ENCODE measurements at regions not wholly inside any gene's neighbourhood (a gene's known extent, or its start where the extent isn't known, plus 50 kb on each side); places are given as distances from the start of the nearest gene placed in this dataset.
A peak's percentile ranks its signal among the peaks of the same experiment; 100 is the strongest.
"Not testable (repeated sequence)": the region's sequence is repeated elsewhere in the genome, so short reads cannot be mapped to it uniquely, and the experiment has no call there.

DNA sequence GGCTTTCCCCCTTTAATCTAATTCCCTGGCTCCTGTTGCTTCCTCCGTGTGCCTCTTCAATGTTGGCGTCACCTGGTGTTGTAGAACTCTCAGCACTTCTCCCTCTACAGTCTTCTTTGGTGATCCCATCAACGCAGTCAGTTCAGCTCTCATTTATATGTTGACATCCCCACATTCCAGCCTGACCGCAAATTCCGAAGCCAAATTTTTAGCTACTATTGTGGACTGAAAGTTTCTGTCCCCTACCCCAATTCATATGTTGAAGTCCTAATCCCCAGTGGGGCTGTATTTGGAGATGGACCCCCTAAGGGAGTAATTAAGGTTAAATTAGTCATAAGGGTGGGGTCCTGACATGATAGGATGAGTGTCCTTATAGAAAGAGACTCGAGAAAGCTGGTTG lies 210.6 kb upstream of the ADAMTSL1 start:
- no peak overlapping the region for H2AFZ ChIP-seq (ENCODE audit: low read length, unreplicated experiment)
- no peak overlapping the region for H3K4me3 ChIP-seq (ENCODE audit: low read depth, low read length)
- no peaks in the 10 kb centered on the region for H3K36me3 ChIP-seq (ENCODE audit: insufficient read depth, low read length)
- no peaks in the 10 kb centered on the region for H3K27me3 ChIP-seq (ENCODE audit: insufficient read depth, low read length)
- H3K4me1 ChIP-seq (ENCODE audit: control insufficient read depth, insufficient read depth, low read length, unreplicated experiment) = peaks cover 8% of the 10 kb centered on the region
- no peaks in the 10 kb centered on the region for H3K79me2 ChIP-seq (ENCODE audit: control insufficient read depth, insufficient read depth, low read length, unreplicated experiment)
- H3K27ac ChIP-seq (ENCODE audit: low read depth, low read length) = no peak overlapping the region

DNA sequence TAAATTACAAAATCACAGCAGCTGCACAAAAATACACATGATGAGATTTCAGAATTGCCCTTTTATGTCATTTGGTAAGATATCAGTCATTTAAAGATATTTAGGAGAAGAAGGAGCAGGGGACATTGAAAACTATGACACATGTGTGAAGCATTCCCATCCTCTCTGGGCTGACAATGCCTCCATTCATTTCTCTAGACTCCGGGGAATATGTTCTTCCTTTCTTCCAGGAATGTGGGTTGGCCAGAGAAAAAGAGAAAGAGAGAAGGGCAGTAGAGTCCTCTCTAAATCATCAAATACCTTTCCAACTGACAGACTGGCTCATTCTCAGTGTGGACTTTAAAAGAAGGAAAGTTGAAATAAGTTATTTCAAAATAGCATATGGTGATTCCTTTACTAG lies 205.6 kb upstream of the ADAMTSL1 start:
- H3K27me3 ChIP-seq (ENCODE audit: insufficient read depth, low read length) = no peaks in the 10 kb centered on the region
- H3K4me1 ChIP-seq (ENCODE audit: control insufficient read depth, insufficient read depth, low read length, unreplicated experiment) = peaks cover 21% of the 10 kb centered on the region
- no peaks in the 10 kb centered on the region for H3K36me3 ChIP-seq (ENCODE audit: insufficient read depth, low read length)
- peak overlapping the region; percentile 5 for H2AFZ ChIP-seq (ENCODE audit: low read length, unreplicated experiment)
- H3K27ac ChIP-seq (ENCODE audit: low read depth, low read length) = peak overlapping the region; percentile 42
- no peaks in the 10 kb centered on the region for H3K79me2 ChIP-seq (ENCODE audit: control insufficient read depth, insufficient read depth, low read length, unreplicated experiment)
- H3K4me3 ChIP-seq (ENCODE audit: low read depth, low read length) = no peak overlapping the region

DNA sequence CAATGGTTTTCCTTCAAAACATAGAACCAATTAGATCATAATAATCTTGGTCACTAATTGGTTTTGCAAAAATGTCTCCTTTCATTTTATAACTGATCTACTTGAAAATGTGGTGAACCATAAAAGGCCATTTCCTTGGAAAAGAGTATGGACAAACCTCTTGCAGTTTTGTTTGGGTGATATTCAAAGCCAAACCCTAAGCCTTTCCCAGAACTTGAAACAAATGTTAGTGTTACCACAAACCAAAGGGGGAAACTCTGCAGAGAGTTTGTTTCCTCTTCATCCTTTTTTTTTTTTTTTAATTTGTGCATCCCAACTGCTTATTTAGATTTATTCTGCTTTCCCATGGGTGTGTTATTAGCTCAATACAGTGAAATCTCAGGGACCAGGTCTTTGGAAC lies 204.4 kb upstream of the ADAMTSL1 start:
- Histone ChIP-seq H3K79me2 (ENCODE audit: control insufficient read depth, insufficient read depth, low read length, unreplicated experiment) (no peaks in the 10 kb centered on the region), H3K4me3 (ENCODE audit: low read depth, low read length) (no peak overlapping the region), H3K4me1 (ENCODE audit: control insufficient read depth, insufficient read depth, low read length, unreplicated experiment) (peaks cover 23% of the 10 kb centered on the region), H3K36me3 (ENCODE audit: insufficient read depth, low read length) (no peaks in the 10 kb centered on the region), H3K27me3 (ENCODE audit: insufficient read depth, low read length) (no peaks in the 10 kb centered on the region), H3K27ac (ENCODE audit: low read depth, low read length) (no peak overlapping the region), H2AFZ (ENCODE audit: low read length, unreplicated experiment) (no peak overlapping the region)

DNA sequence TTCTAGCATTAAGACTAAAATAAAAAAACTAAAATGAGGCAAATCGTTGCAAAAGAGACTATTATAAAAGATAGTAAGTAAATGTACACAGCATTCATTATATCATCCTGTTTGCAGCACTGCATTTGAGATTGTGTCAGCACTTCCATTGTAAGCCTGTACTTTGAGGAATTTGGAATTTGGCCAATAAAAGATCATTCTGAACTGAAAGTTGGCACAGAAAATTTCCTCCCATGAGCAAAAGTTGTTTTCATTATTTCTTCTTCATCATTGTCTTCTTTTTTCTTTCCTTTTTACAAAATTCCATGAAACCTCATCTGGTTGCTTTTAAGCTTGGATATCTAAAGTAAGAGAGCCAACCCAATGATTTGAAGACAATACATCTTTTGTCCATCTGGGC lies 199.3 kb upstream of the ADAMTSL1 start:
- peaks cover 16% of the 10 kb centered on the region for H3K4me1 ChIP-seq (ENCODE audit: control insufficient read depth, insufficient read depth, low read length, unreplicated experiment)
- peak overlapping the region; percentile 52 for H3K27ac ChIP-seq (ENCODE audit: low read depth, low read length)
- H3K27me3 ChIP-seq (ENCODE audit: insufficient read depth, low read length) = no peaks in the 10 kb centered on the region
- no peak overlapping the region for H2AFZ ChIP-seq (ENCODE audit: low read length, unreplicated experiment)
- H3K4me3 ChIP-seq (ENCODE audit: low read depth, low read length) = no peak overlapping the region; the same call in 1 of the 2 replicates
- no peaks in the 10 kb centered on the region for H3K79me2 ChIP-seq (ENCODE audit: control insufficient read depth, insufficient read depth, low read length, unreplicated experiment)
- H3K36me3 ChIP-seq (ENCODE audit: insufficient read depth, low read length) = no peaks in the 10 kb centered on the region

DNA sequence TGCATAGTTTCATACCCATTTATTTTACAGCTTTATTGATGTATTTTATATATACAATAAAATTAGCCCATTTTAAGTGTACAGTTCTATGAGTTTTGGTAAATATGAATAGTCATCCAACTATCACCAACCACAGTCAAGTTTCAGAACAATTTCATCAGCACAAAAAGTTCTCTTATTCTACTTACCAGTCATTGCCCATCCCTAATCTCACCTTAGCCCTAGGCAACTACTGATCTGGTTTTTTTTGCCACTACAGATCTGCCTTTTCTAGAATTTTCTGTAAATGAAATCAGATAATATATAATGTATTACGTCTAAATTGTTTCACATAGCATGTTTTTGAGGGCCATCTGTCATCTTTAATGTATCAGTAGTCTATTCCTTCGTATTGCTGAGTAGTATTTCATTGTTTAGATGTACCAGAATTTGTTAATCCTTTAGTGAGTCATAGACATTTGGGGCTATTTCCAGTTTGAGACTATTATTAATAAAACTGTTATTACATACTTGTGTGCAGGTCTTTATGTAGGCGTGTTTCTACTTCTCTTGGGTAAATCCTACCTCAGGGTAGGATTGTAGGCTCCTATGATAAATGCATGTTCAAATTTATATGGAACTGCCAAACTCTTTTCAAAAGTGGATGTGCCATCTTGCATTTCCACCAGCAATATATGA lies 198.5 kb upstream of the ADAMTSL1 start:
- H2AFZ ChIP-seq (ENCODE audit: low read length, unreplicated experiment) = no peak overlapping the region
- no peak overlapping the region for H3K4me3 ChIP-seq (ENCODE audit: low read depth, low read length)
- no peaks in the 10 kb centered on the region for H3K27me3 ChIP-seq (ENCODE audit: insufficient read depth, low read length)
- peaks cover 16% of the 10 kb centered on the region for H3K4me1 ChIP-seq (ENCODE audit: control insufficient read depth, insufficient read depth, low read length, unreplicated experiment)
- no peaks in the 10 kb centered on the region for H3K36me3 ChIP-seq (ENCODE audit: insufficient read depth, low read length)
- no peaks in the 10 kb centered on the region for H3K79me2 ChIP-seq (ENCODE audit: control insufficient read depth, insufficient read depth, low read length, unreplicated experiment)
- peak overlapping the region; percentile 52; the same call in 1 of the 2 replicates for H3K27ac ChIP-seq (ENCODE audit: low read depth, low read length)

DNA sequence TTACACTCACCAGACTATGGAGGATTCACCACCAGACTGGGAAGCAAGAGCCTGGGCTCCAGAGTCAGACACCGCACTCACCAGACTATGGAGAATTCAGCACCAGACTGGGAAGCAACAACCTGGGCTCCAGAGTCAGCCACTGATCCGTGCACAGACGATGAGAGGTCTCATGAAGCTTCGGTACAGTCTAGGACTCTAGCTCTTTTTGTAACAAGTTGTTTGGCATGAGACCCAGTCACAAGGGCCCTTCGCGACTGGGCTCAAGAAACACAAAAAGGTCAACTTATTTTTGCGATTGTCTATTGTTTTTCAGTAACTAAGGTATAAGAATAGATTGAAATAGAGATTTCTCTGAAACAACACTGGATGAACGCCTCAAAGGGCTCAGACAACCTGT lies 192.7 kb upstream of the ADAMTSL1 start:
- H3K4me1 ChIP-seq (ENCODE audit: control insufficient read depth, insufficient read depth, low read length, unreplicated experiment) = no peaks in the 10 kb centered on the region
- no peaks in the 10 kb centered on the region for H3K27me3 ChIP-seq (ENCODE audit: insufficient read depth, low read length)
- no peak overlapping the region for H3K4me3 ChIP-seq (ENCODE audit: low read depth, low read length)
- no peaks in the 10 kb centered on the region for H3K36me3 ChIP-seq (ENCODE audit: insufficient read depth, low read length)
- no peak overlapping the region for H3K27ac ChIP-seq (ENCODE audit: low read depth, low read length)
- no peaks in the 10 kb centered on the region for H3K79me2 ChIP-seq (ENCODE audit: control insufficient read depth, insufficient read depth, low read length, unreplicated experiment)
- no peak overlapping the region for H2AFZ ChIP-seq (ENCODE audit: low read length, unreplicated experiment)

DNA sequence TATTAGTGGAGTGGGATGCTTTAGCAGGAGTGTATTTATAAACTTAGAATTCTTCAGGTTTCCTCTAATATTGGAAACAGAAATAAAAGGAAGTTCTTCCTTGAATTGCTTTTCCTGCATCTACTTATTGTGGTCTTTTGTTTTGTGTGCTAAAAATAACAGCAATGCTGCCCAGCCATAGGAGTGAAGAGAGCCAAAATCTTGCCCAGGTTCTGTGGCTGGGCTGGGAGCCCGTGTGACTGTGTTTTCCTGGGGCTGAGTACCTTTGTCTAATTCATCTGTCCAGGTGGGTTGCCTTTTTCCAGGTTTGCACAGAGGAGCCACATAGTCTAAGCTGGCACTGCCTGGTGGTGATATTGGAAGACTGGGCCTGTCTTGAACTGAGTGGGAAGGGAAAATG lies 179.7 kb upstream of the ADAMTSL1 start:
- no peaks in the 10 kb centered on the region for H3K79me2 ChIP-seq (ENCODE audit: control insufficient read depth, insufficient read depth, low read length, unreplicated experiment)
- H3K4me1 ChIP-seq (ENCODE audit: control insufficient read depth, insufficient read depth, low read length, unreplicated experiment) = peaks cover 16% of the 10 kb centered on the region
- no peak overlapping the region for H2AFZ ChIP-seq (ENCODE audit: low read length, unreplicated experiment)
- H3K27me3 ChIP-seq (ENCODE audit: insufficient read depth, low read length) = no peaks in the 10 kb centered on the region
- H3K27ac ChIP-seq (ENCODE audit: low read depth, low read length) = no peak overlapping the region
- no peak overlapping the region for H3K4me3 ChIP-seq (ENCODE audit: low read depth, low read length)
- H3K36me3 ChIP-seq (ENCODE audit: insufficient read depth, low read length) = no peaks in the 10 kb centered on the region

DNA sequence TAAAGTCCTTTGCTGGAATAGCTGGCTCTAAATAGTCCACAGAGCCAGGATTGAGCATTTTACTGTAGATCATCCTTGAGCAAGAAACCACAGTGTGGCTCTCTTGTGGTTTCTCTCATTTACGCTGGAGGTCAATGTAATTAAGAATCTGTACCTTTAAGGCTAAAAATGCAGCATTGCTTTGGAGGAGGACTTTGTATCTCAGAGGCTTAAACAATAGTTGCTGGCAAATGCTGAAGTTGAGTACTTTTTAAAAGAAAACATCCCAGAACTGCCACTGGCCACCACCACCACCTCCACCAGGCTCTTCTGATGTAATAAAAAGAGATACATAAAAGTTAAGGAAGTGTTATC lies 177.3 kb upstream of the ADAMTSL1 start:
- Histone ChIP-seq H3K27me3 (ENCODE audit: insufficient read depth, low read length) (no peaks in the 10 kb centered on the region), H3K36me3 (ENCODE audit: insufficient read depth, low read length) (no peaks in the 10 kb centered on the region), H3K79me2 (ENCODE audit: control insufficient read depth, insufficient read depth, low read length, unreplicated experiment) (no peaks in the 10 kb centered on the region), H3K27ac (ENCODE audit: low read depth, low read length) (peak overlapping the region; percentile 83), H2AFZ (ENCODE audit: low read length, unreplicated experiment) (peak overlapping the region; percentile 99), H3K4me3 (ENCODE audit: low read depth, low read length) (peak overlapping the region; percentile 80), H3K4me1 (ENCODE audit: control insufficient read depth, insufficient read depth, low read length, unreplicated experiment) (peaks cover 16% of the 10 kb centered on the region)

DNA sequence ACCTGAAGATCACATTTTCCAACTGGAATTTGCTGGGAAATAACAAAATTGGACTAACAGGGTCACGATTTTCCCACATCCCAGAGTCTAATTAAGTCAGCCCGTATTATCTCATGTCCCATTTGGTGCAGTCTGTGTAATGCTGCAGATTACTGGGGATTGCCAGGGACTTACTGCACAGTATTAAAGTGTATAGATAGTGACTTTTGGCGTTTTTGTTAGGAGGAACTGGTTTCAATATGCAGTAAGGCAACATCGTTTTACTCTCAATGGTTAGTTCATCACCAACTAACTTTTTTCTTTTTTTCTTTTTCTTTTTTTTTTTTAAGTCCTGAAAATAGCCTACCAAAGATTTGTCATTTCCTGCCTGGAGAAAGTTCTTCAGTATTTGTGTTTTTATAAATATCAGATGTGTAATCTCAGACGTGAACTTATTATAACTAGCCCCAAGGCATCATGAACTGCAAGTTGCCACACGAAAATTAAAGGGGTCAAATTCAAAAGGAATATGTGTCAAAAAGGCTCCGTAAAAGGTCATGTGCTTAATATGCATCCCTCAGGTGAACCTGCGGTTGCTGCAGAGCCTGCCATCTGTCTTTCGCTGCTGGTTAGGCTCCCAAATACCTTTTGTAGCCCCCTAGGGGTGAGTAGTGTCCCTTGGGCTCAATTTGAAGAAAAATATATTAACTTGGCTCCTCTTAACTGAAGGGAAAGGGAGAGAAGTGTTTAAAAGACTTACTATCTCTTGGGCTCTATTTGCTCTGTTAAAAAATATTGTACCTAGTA lies 176.7 kb upstream of the ADAMTSL1 start:
- Histone ChIP-seq H3K4me1 (ENCODE audit: control insufficient read depth, insufficient read depth, low read length, unreplicated experiment) (peaks cover 16% of the 10 kb centered on the region), H3K36me3 (ENCODE audit: insufficient read depth, low read length) (no peaks in the 10 kb centered on the region), H2AFZ (ENCODE audit: low read length, unreplicated experiment) (peak overlapping the region; percentile 99), H3K79me2 (ENCODE audit: control insufficient read depth, insufficient read depth, low read length, unreplicated experiment) (no peaks in the 10 kb centered on the region), H3K4me3 (ENCODE audit: low read depth, low read length) (peak overlapping the region; percentile 80), H3K27me3 (ENCODE audit: insufficient read depth, low read length) (no peaks in the 10 kb centered on the region), H3K27ac (ENCODE audit: low read depth, low read length) (peak overlapping the region; percentile 83)

DNA sequence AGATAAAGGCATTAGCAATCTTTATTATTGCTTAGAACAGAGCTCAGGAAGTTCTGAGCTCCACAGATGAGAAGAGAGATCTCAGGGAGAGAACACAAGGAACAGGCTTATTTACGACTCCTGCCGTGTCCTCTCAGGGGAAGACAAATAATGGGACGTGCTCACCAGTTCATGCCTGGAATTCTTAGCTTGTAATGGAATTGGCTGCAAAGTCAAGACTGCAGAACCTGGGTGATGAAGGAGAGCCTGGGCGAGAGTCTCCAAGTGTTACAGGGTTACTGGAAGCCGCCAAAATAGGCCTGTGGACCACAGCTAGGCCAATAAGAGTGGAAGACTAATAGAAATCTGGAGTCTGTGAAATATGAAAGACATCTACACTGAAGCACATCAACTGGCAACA lies 174.5 kb upstream of the ADAMTSL1 start:
- Histone ChIP-seq H3K27me3 (ENCODE audit: insufficient read depth, low read length) (no peaks in the 10 kb centered on the region), H3K4me1 (ENCODE audit: control insufficient read depth, insufficient read depth, low read length, unreplicated experiment) (peaks cover 16% of the 10 kb centered on the region), H3K79me2 (ENCODE audit: control insufficient read depth, insufficient read depth, low read length, unreplicated experiment) (no peaks in the 10 kb centered on the region), H3K36me3 (ENCODE audit: insufficient read depth, low read length) (no peaks in the 10 kb centered on the region), H3K27ac (ENCODE audit: low read depth, low read length) (no peak overlapping the region), H2AFZ (ENCODE audit: low read length, unreplicated experiment) (no peak overlapping the region), H3K4me3 (ENCODE audit: low read depth, low read length) (no peak overlapping the region)

DNA sequence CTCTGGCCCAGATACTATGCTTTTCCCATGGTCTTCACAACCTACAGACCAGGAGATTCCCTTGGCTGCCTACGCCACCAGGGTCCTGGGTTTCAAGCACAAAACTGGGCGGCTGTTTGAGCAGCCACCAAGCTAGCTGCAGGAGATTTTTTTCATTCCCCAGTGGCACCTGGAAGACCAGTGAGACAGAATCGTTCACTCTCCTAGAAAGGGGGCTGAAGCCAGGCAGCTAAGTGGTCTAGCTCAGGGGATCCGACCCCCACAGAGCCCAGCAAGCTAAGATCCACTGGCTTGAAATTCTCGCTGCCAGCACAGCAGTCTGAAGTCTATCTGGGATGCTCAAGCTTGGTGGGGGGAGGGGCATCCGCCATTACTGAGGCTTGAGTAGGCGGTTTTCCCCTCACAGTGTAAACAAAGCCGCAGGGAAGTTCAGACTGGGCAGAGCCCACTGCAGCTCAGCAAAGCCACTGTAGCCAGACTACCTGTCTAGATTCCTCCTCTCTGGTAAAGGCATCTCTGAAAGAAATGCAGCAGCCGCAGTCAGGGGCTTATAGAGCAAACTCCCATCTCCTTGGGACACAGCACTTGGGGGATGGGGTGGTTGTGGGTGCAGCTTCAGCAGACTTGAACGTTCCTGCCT lies 168.7 kb upstream of the ADAMTSL1 start:
- not testable (repeated sequence) for H3K4me1 ChIP-seq (ENCODE audit: control insufficient read depth, insufficient read depth, low read length, unreplicated experiment); H2AFZ ChIP-seq (ENCODE audit: low read length, unreplicated experiment); H3K79me2 ChIP-seq (ENCODE audit: control insufficient read depth, insufficient read depth, low read length, unreplicated experiment); H3K4me3 ChIP-seq (ENCODE audit: low read depth, low read length); H3K27me3 ChIP-seq (ENCODE audit: insufficient read depth, low read length); H3K27ac ChIP-seq (ENCODE audit: low read depth, low read length); H3K36me3 ChIP-seq (ENCODE audit: insufficient read depth, low read length)

Data from ACC112 (cell line).